Thoracic aorta (tissue), 2 donors: ENCODE measurements at regions not wholly inside any gene's neighbourhood (a gene's known extent, or its start where the extent isn't known, plus 50 kb on each side); places are given as distances from the start of the nearest gene placed in this dataset.

Experiments used
- ATAC-seq: fragments of 150-250 bp; one replicate; pipeline ENCODE4 v1.8.0; 2017; ENCODE audit warnings: low read depth; ENCODE audit not compliant: insufficient number of reproducible peaks, low FRiP score
- DNase-seq: peaks from one replicate; pipeline ENCODE4 v3.0.0-alpha.2; 2020; ENCODE audit warnings: low spot score
- H3K27ac ChIP-seq, 2 donors: fragments of 200-600 bp; sonication (generic); 1 replicate in 1 of 2; 2 replicates in 1 of 2; pipeline ENCODE4 v1.5.1; 2016; ENCODE audit warnings: mild to moderate bottlenecking in 2 of 2, moderate library complexity in 2 of 2
- H3K27me3 ChIP-seq: fragments of 200-600 bp; sonication (generic); replicated peaks from 2 replicates; pipeline ENCODE4 v1.6.0; 2016; ENCODE audit warnings: mild to moderate bottlenecking; ENCODE audit not compliant: insufficient read depth
- H3K36me3 ChIP-seq: fragments of 200-600 bp; sonication (generic); one replicate; pipeline ENCODE4 v1.5.1; 2016
- H3K4me1 ChIP-seq, 2 donors: fragments of 200-600 bp; sonication (generic); 1 replicate in 1 of 2; 2 replicates in 1 of 2; pipeline versions ENCODE4 v1.5.1 to v1.6.0; 2016; ENCODE audit warnings: low read depth in 2 of 2, mild to moderate bottlenecking in 1 of 2; ENCODE audit not compliant: control insufficient read depth in 1 of 2
- H3K4me3 ChIP-seq: fragments of 200-600 bp; sonication (generic); 2 replicates; pipeline ENCODE4 v1.5.1; 2016; ENCODE audit warnings: mild to moderate bottlenecking
- H3K9me3 ChIP-seq: fragments of 200-600 bp; sonication (generic); 2 replicates; pipeline ENCODE4 v1.5.1; 2016
- TF ChIP-seq, protein P1 (sequence below): fragments of 200-600 bp; sonication (generic); IDR thresholded peaks from one replicate; pipeline ENCODE4 v1.5.1; 2019; ENCODE audit warnings: antibody characterized with exemption

DNA sequence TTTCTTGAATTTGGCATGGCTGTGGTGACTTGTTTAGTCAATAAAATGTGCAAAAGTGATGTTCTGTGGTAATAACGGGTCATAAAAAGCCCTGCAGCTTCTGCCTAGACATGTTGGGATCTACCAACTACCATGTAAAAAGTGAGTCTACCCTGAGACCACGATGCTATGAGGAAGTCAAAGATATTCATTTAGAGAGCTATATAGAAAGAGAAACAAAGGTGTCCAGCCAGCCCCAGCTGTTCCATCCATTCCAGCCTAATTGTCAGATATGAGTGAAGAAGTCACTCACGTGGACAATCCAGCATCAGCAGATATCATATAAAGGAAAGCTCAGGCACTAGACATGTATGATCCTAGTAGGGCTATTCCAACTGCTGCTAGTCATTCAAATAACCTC, 117.2 kb upstream of the SSTR1 start:
- DNase-seq (no peak), ATAC-seq (no peak)
- H3K27me3 ChIP-seq, result no peaks in the 10 kb centered on the region
- no peaks in the 10 kb centered on the region for H3K4me1 ChIP-seq
- peaks cover 9% of the 10 kb centered on the region for H3K9me3 ChIP-seq
- H3K36me3 ChIP-seq, result no peaks in the 10 kb centered on the region
- H3K27ac ChIP-seq, result no peak overlapping the region
- TF ChIP-seq, protein P1, sequence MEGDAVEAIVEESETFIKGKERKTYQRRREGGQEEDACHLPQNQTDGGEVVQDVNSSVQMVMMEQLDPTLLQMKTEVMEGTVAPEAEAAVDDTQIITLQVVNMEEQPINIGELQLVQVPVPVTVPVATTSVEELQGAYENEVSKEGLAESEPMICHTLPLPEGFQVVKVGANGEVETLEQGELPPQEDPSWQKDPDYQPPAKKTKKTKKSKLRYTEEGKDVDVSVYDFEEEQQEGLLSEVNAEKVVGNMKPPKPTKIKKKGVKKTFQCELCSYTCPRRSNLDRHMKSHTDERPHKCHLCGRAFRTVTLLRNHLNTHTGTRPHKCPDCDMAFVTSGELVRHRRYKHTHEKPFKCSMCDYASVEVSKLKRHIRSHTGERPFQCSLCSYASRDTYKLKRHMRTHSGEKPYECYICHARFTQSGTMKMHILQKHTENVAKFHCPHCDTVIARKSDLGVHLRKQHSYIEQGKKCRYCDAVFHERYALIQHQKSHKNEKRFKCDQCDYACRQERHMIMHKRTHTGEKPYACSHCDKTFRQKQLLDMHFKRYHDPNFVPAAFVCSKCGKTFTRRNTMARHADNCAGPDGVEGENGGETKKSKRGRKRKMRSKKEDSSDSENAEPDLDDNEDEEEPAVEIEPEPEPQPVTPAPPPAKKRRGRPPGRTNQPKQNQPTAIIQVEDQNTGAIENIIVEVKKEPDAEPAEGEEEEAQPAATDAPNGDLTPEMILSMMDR, result no peak
- H3K4me3 ChIP-seq, result no peak overlapping the region

DNA sequence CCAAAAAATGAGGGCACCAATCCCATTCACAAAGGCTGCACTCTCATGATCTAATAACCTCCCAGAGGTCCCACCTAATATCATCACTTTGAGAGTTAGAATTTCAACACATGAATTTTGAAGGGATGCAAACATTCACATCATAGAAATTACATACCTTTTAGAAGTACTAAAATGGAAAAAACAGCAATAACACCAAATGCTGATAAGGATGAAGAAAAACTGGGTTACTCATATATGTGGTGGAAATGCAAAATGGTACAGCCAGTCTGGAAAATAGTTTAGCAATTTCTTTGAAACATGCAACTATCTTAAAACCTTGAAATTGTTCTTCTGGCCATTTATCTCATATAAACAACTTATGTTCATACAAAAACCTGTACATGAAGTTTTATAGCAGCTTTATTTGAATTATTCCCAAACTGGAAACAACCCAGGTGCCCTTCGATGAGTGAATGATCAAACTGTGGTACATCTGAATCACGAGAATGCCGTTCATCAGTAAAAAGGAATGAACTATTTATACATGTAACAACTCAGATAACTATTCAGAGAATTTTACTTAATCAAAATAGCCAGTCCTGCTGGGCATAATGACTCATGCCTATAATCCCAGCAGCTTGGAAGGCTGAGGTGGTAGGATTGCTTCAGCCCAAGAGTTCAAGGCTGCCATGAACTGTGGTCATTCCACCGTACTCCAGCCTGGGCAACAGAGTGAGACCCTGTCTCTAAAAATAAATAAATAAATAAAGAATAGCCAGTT, 109.4 kb upstream of the SSTR1 start:
- H3K9me3 ChIP-seq, result peaks cover 17% of the 10 kb centered on the region
- TF ChIP-seq, protein P1, result no peak
- H3K36me3 ChIP-seq, result no peaks in the 10 kb centered on the region
- no peak for DNase-seq
- peak overlapping the region in 1 of 2 donors; percentile 44 for H3K27ac ChIP-seq
- H3K27me3 ChIP-seq, result no peaks in the 10 kb centered on the region
- ATAC-seq, result peak; percentile 79
- no peak overlapping the region for H3K4me3 ChIP-seq
- no peaks in the 10 kb centered on the region for H3K4me1 ChIP-seq

DNA sequence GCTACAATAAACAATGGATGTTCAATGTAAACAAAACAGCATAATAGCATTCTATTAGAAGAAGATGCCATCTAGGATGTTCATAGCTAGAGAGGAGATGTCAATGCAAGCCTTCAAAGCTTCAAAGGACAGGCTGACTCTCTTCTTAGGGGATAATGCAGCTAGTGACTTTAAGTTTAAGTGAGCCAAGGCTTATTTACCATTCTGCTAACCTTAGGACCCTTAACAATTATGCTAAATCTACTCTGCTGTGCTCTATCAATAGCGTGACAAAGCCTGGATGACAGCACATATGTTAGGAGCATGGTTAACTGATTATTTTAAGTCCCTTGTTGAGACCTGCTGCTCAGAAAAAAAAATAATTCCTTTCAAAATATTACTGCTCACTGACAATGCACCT, 106.0 kb upstream of the SSTR1 start:
- Histone ChIP-seq H3K4me1 (no peaks in the 10 kb centered on the region), H3K27ac (no peak overlapping the region), H3K36me3 (no peaks in the 10 kb centered on the region), H3K27me3 (no peaks in the 10 kb centered on the region), H3K4me3 (no peak overlapping the region), H3K9me3 (peaks cover 8% of the 10 kb centered on the region)
- TF ChIP-seq, protein P1, result no peak
- DNase-seq (no peak), ATAC-seq (no peak)

DNA sequence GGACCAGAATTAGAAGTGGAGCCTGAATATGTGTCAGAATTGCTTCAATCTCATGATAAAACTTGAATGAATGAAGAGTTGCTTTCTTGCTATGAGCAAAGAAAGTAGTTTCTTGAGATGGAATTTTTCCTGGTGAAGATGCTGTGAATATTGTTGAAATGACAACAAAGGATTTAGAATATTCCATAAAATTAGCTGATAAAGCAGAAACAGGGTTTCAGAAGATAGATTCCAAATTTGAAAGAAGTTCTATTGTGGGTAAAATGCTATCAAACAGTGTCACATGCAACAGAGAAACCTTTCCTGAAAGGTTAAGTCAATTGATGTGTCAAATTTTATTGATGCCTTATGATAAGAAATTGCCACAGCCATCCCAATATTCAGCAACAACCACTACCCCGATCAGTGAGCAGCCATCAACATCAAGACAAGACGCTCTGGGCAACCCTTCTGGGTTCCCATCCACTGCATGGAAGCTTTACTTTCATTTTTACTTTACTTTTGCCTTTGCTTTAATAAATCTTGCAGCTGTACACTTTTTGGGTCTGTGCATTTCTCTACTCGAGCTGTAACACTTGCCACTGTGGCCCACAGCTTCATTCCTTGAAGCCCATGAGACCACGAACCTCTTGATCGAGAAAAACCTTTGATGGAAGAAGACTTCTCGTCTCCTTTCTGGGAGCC, 104.0 kb upstream of the SSTR1 start:
- Histone ChIP-seq H3K36me3 (no peaks in the 10 kb centered on the region), H3K27ac (no peak overlapping the region), H3K4me1 (no peaks in the 10 kb centered on the region), H3K4me3 (no peak overlapping the region), H3K9me3 (peaks cover 5% of the 10 kb centered on the region), H3K27me3 (no peaks in the 10 kb centered on the region)
- no peak for ATAC-seq
- TF ChIP-seq, protein P1, result no peak
- DNase-seq, result no peak

DNA sequence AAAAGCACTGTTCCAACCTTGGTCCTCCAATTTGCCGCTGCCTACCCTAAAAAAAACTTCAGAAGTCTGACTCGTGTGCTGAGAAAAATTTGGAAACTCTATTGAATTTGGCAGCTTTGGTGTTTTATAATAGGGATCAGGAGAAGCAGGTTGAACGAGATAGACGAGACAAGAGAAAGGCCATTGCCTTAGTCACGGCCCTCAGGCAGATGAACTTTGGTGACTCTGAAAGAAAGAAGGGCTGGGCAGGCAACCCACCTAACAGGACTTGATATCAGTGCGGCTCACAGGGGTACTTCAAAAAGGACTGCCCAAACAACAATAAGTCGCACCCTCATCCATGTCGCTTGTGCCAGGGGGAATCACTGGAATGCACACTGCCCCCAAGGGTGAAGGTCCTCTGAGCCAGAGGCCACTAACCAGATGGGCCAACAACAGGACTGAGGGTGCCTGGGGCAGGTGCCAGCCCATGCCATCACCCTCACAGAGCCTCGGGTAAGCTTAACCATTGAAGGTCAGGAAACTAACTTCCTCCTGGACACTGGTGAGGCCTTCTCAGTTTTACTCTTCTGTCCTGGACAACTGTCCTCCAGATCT, 102.5 kb upstream of the SSTR1 start:
- no peaks in the 10 kb centered on the region for H3K36me3 ChIP-seq

More for the DNA sequence above, 102.5 kb upstream of the SSTR1 start:
- TF ChIP-seq, protein P1, result no peak
- H3K4me3 ChIP-seq, result no peak overlapping the region
- no peaks in the 10 kb centered on the region for H3K4me1 ChIP-seq
- no peak overlapping the region for H3K27ac ChIP-seq
- no peaks in the 10 kb centered on the region for H3K27me3 ChIP-seq
- DNase-seq (no peak), ATAC-seq (no peak)
- peaks cover 5% of the 10 kb centered on the region for H3K9me3 ChIP-seq
